SK-N-DZ (cell line): ENCODE measurements at regions not wholly inside any gene's neighbourhood (a gene's known extent, or its start where the extent isn't known, plus 50 kb on each side); places are given as distances from the start of the nearest gene placed in this dataset.

Source experiments
- DNase-seq: peaks from one replicate; pipeline ENCODE4 v3.0.0-alpha.2; 2015; ENCODE audit warnings: low spot score

GRCh38 chr11:82676483-82677094, 57.1 kb downstream of the FAM181B start:
- DNase-seq, result no peak

GRCh38 chr11:82675838-82676237, 57.8 kb downstream of the FAM181B start:
- no peak for DNase-seq

GRCh38 chr11:82673631-82674030, 60.0 kb downstream of the FAM181B start:
- DNase-seq, result no peak

- DNase-seq, result no peak
Observed at GRCh38 chr11:82671451-82671850, 62.2 kb downstream of the FAM181B start.

- no peak for DNase-seq
Observed at GRCh38 chr11:82663535-82663934, 70.1 kb downstream of the FAM181B start.

GRCh38 chr11:82653752-82654151, 79.9 kb downstream of the FAM181B start:
- no peak for DNase-seq

- no peak for DNase-seq
Observed at GRCh38 chr11:82639251-82639650, 94.4 kb downstream of the FAM181B start.

GRCh38 chr11:82636615-82637014, 97.0 kb downstream of the FAM181B start:
- no peak for DNase-seq

- DNase-seq, result no peak
Observed at GRCh38 chr11:82634091-82634490, 99.6 kb downstream of the FAM181B start.

GRCh38 chr11:82631722-82632630, 101.7 kb downstream of the FAM181B start:
- no peak for DNase-seq

GRCh38 chr11:82610671-82611070, 123.0 kb downstream of the FAM181B start:
- DNase-seq, result no peak

- DNase-seq, result no peak
Observed at GRCh38 chr11:82606738-82607137, 126.9 kb downstream of the FAM181B start.

- DNase-seq, result no peak
Observed at GRCh38 chr11:82601711-82602110, 132.0 kb downstream of the FAM181B start.

- no peak for DNase-seq
Observed at GRCh38 chr11:82599836-82600235, 133.8 kb downstream of the FAM181B start.

GRCh38 chr11:82586581-82586980, 147.1 kb downstream of the FAM181B start:
- no peak for DNase-seq

- DNase-seq, result peak; percentile 32
Observed at GRCh38 chr11:82577246-82577645, 156.4 kb downstream of the FAM181B start.

- DNase-seq, result no peak
Observed at GRCh38 chr11:82560836-82561235, 172.8 kb downstream of the FAM181B start.

GRCh38 chr11:82559609-82560008, 174.1 kb downstream of the FAM181B start:
- DNase-seq, result no peak

GRCh38 chr11:82557274-82557673, 176.4 kb downstream of the FAM181B start:
- DNase-seq, result no peak

- peak; percentile 82 for DNase-seq
Observed at GRCh38 chr11:82556210-82556609, 177.5 kb downstream of the FAM181B start.

- peak; percentile 52 for DNase-seq
Observed at GRCh38 chr11:82546661-82547557, 186.8 kb downstream of the FAM181B start.

- DNase-seq, result no peak
Observed at GRCh38 chr11:82539669-82540068, 194.0 kb downstream of the FAM181B start.
